K562 (cell line): ENCODE measurements at regions not wholly inside any gene's neighbourhood (a gene's known extent, or its start where the extent isn't known, plus 50 kb on each side); places are given as distances from the start of the nearest gene placed in this dataset.

Source experiments
- CUX1 ChIP-seq: fragments of 200-800 bp; sonication (Bioruptor generic); IDR thresholded peaks from 2 replicates; pipeline ENCODE4 v1.6.1; 2016; ENCODE audit warnings: missing genetic modification characterization, missing compliant biosample characterization
- EHMT2 ChIP-seq: fragments of 450-650 bp; IDR thresholded peaks from 2 replicates; pipeline ENCODE4 v1.6.1; 2018; ENCODE audit warnings: antibody characterized with exemption
- EP300 ChIP-seq: IDR thresholded peaks from 2 replicates; pipeline ENCODE4 v1.6.1; 2012; ENCODE audit warnings: low read length, improper control_type of control experiment
- MYBL2 ChIP-seq, 2 experiments: fragments of 450-650 bp in 1 of 2; sonication (generic) in 1 of 2; formaldehyde crosslinking in 1 of 2; IDR thresholded peaks; 2 replicates each; pipeline versions ENCODE4 v1.6.1 to v1.8.1; 2017 to 2022; ENCODE audit warnings: borderline replicate concordance in 1 of 2, inconsistent platforms in 1 of 2, low read depth in 1 of 2, mild to moderate bottlenecking in 1 of 2, missing genetic modification reagents in 1 of 2, moderate library complexity in 1 of 2
- PCBP1 ChIP-seq: fragments of 200-400 bp; formaldehyde crosslinking; IDR thresholded peaks from 2 replicates; pipeline ENCODE4 v1.6.1; 2018; ENCODE audit warnings: mild to moderate bottlenecking, low read depth, low read length; ENCODE audit not compliant: poor library complexity, severe bottlenecking
- RBM34 ChIP-seq: fragments of 200-400 bp; formaldehyde crosslinking; IDR thresholded peaks from 2 replicates; pipeline ENCODE4 v1.6.1; 2018; ENCODE audit warnings: low read length, borderline replicate concordance; ENCODE audit not compliant: insufficient read depth
- TCF15 ChIP-seq: fragments of 250-450 bp; sonication (Bioruptor Pico); IDR thresholded peaks from 2 replicates; pipeline ENCODE4 v1.8.0; 2022; ENCODE audit warnings: moderate library complexity, mild to moderate bottlenecking, inconsistent platforms
- THAP7 ChIP-seq: fragments of 250-450 bp; sonication (Bioruptor Pico); IDR thresholded peaks from 2 replicates; pipeline ENCODE4 v1.5.0; 2021
- ZFP91 ChIP-seq: sonication (generic); formaldehyde crosslinking; IDR thresholded peaks from 2 replicates; pipeline ENCODE4 v1.8.0; 2022; ENCODE audit warnings: mild to moderate bottlenecking, missing genetic modification reagents
- ZNF133 ChIP-seq: fragments of 250-450 bp; sonication (Bioruptor Pico); IDR thresholded peaks from 2 replicates; pipeline ENCODE4 v1.4.0; 2020; ENCODE audit warnings: mild to moderate bottlenecking
- ZNF217 ChIP-seq: sonication (generic); formaldehyde crosslinking; IDR thresholded peaks from 2 replicates; pipeline ENCODE4 v1.8.0; 2022; ENCODE audit warnings: mild to moderate bottlenecking, missing genetic modification reagents
- ZNF609 ChIP-seq: sonication (generic); formaldehyde crosslinking; IDR thresholded peaks from 2 replicates; pipeline ENCODE4 v1.8.1; 2023; ENCODE audit warnings: missing genetic modification reagents, mild to moderate bottlenecking, borderline replicate concordance

GRCh38 chr16:85381738-85382592 lies 231.2 kb upstream of the GSE1 start (continued):
- TF ChIP-seq ZFP91 (CRISPR knock-in tag) = no peak
- TF ChIP-seq ZNF217 (CRISPR knock-in tag) = no peak
- peak; percentile 99 for TF ChIP-seq ZNF609 (CRISPR knock-in tag)
- no peak for TF ChIP-seq THAP7 (CRISPR knock-in tag)
- TF ChIP-seq EHMT2 = no peak
- no peak for TF ChIP-seq TCF15 (CRISPR knock-in tag)
- TF ChIP-seq EP300 = peak; percentile 99
- TF ChIP-seq RBM34 = no peak
- no peak for TF ChIP-seq MYBL2 (IDR thresholded peaks at IDR 0.05; ENCODE audit: low read depth)
- TF ChIP-seq MYBL2 (CRISPR knock-in tag; IDR thresholded peaks at IDR 0.05; ENCODE audit: borderline replicate concordance) = no peak
- TF ChIP-seq ZNF133 (CRISPR knock-in tag) = no peak
- TF ChIP-seq PCBP1 = peak; percentile 99
- TF ChIP-seq CUX1 (CRISPR knock-in tag) = peak; percentile 91
